Loucy (cell line): ENCODE measurements at regions not wholly inside any gene's neighbourhood (a gene's known extent, or its start where the extent isn't known, plus 50 kb on each side); places are given as distances from the start of the nearest gene placed in this dataset.

Source experiments
- H2AFZ ChIP-seq: fragments of 200-600 bp; sonication (generic); 2 replicates; pipeline ENCODE4 v1.6.0; 2016; ENCODE audit warnings: antibody characterized with exemption, mild to moderate bottlenecking, low read length, moderate library complexity
- H3F3A ChIP-seq: fragments of 200-600 bp; 2 replicates; pipeline ENCODE4 v1.6.0; 2016; ENCODE audit warnings: antibody characterized with exemption, low read depth, mild to moderate bottlenecking
- H3K27me3 ChIP-seq: fragments of 200-600 bp; sonication (generic); 2 replicates; pipeline ENCODE4 v1.6.1; 2014; ENCODE audit warnings: low read length, mild to moderate bottlenecking; ENCODE audit not compliant: insufficient read depth, poor library complexity, severe bottlenecking
- H3K36me3 ChIP-seq: fragments of 200-600 bp; sonication (generic); 2 replicates; pipeline ENCODE4 v1.6.1; 2016; ENCODE audit warnings: low read length; ENCODE audit not compliant: insufficient read depth
- H3K4me1 ChIP-seq: fragments of 200-600 bp; sonication (generic); 2 replicates; pipeline ENCODE4 v1.5.1; 2014; ENCODE audit warnings: low read length, mild to moderate bottlenecking; ENCODE audit not compliant: insufficient read depth, poor library complexity, severe bottlenecking
- H3K4me2 ChIP-seq: fragments of 200-600 bp; sonication (generic); 2 replicates; pipeline ENCODE4 v1.6.0; 2014; ENCODE audit warnings: antibody characterized with exemption, low read length, low read depth, mild to moderate bottlenecking; ENCODE audit not compliant: poor library complexity, severe bottlenecking
- H3K4me3 ChIP-seq: fragments of 200-600 bp; sonication (generic); 2 replicates; pipeline ENCODE4 v1.5.1; 2014; ENCODE audit warnings: low read length, mild to moderate bottlenecking, mixed read lengths; ENCODE audit not compliant: poor library complexity, severe bottlenecking
- H3K79me2 ChIP-seq: fragments of 200-600 bp; sonication (generic); 2 replicates; pipeline ENCODE4 v1.6.1; 2014; ENCODE audit warnings: low read length; ENCODE audit not compliant: insufficient read depth
- H3K9ac ChIP-seq: fragments of 200-600 bp; sonication (generic); 2 replicates; pipeline ENCODE4 v1.6.0; 2014; ENCODE audit warnings: mild to moderate bottlenecking, low read depth, low read length, moderate library complexity; ENCODE audit not compliant: poor library complexity, severe bottlenecking
- H3K9me2 ChIP-seq: fragments of 200-600 bp; sonication (generic); replicated peaks from 2 replicates; pipeline ENCODE4 v1.6.1; 2016; ENCODE audit warnings: low read depth, low read length, mixed read lengths
- H3K9me3 ChIP-seq: fragments of 200-600 bp; sonication (generic); 2 replicates; pipeline ENCODE4 v1.6.1; 2014; ENCODE audit warnings: mild to moderate bottlenecking, antibody characterized with exemption, low read length, low read depth; ENCODE audit not compliant: insufficient read depth
- H4K20me1 ChIP-seq: fragments of 200-600 bp; sonication (generic); 2 replicates; pipeline ENCODE4 v1.6.0; 2014; ENCODE audit warnings: antibody characterized with exemption, low read length, mild to moderate bottlenecking; ENCODE audit not compliant: insufficient read depth, poor library complexity, severe bottlenecking
- CTCF ChIP-seq: fragments of 200-600 bp; sonication (generic); conservative IDR thresholded peaks from 2 replicates; pipeline ENCODE4 v1.5.1; 2014; ENCODE audit warnings: mild to moderate bottlenecking, antibody characterized with exemption, low read length
- EZH2phosphoT487 ChIP-seq: fragments of 200-600 bp; IDR thresholded peaks from 2 replicates; pipeline ENCODE4 v1.6.1; 2018; ENCODE audit warnings: antibody characterized with exemption, mild to moderate bottlenecking, moderate library complexity, borderline replicate concordance

- peaks cover 17% of the 10 kb centered on the region for H3K4me1 ChIP-seq
- no peaks in the 10 kb centered on the region for H3K79me2 ChIP-seq
- H3K4me3 ChIP-seq: no peak overlapping the region
- no peaks in the 10 kb centered on the region for H3K9me3 ChIP-seq
- TF ChIP-seq CTCF: no peak
- TF ChIP-seq EZH2phosphoT487: no peak
- no peaks in the 10 kb centered on the region for H3K36me3 ChIP-seq
- no peak overlapping the region for H3K4me2 ChIP-seq
- H3K9me2 ChIP-seq: no peaks in the 10 kb centered on the region
- H4K20me1 ChIP-seq: no peaks in the 10 kb centered on the region
- no peaks in the 10 kb centered on the region for H3F3A ChIP-seq
- no peaks in the 10 kb centered on the region for H3K27me3 ChIP-seq
- no peak overlapping the region for H3K9ac ChIP-seq
- no peak overlapping the region for H2AFZ ChIP-seq
Measured at GRCh38 chr1:234758851-234759250, 148.9 kb upstream of the IRF2BP2 start.

- no peak for TF ChIP-seq EZH2phosphoT487
- Histone ChIP-seq H4K20me1 (no peaks in the 10 kb centered on the region), H3K79me2 (no peaks in the 10 kb centered on the region), H3K27me3 (no peaks in the 10 kb centered on the region), H2AFZ (no peak overlapping the region), H3K4me1 (peaks cover 13% of the 10 kb centered on the region), H3K9ac (no peak overlapping the region), H3K4me2 (no peak overlapping the region), H3K9me3 (no peaks in the 10 kb centered on the region), H3K36me3 (no peaks in the 10 kb centered on the region), H3K4me3 (no peak overlapping the region), H3K9me2 (no peaks in the 10 kb centered on the region), H3F3A (no peaks in the 10 kb centered on the region)
Measured at GRCh38 chr1:234756857-234757256, 146.9 kb upstream of the IRF2BP2 start.

DNA sequence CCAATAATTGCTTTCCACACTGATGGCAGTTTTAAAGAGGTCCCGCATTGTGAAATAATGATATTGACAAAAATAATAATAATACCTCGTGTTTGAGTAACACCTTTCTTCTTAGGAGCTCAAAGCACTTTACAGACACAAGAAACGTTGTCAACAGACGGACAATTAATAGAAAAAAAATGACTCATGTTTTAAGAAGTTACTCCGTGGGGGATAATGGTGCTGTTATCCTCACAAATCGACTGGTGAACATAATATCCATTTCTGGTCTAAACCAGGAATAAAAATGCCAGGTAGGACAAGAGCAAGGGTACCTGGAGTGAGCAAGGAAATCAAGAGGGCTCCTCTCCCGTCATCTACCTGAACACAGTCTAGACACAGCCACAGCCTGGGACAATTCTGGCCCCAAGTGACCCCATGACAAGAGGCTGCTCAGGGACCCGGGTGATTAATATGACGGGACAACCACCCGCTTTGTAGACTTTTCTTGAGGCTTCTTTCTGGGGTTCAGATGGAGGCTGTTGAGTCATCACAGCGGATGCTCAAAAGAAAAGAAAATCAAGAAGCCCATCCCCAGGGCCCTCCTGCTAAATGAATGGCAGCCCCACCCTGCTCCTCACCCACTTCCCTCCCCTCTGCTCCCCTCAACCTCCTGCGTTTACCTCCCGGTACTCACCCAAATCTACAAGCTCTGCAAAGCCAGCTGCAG, 146.2 kb upstream of the IRF2BP2 start:
- no peak for TF ChIP-seq EZH2phosphoT487
- TF ChIP-seq CTCF: no peak
- Histone ChIP-seq H3K9ac (no peak overlapping the region), H2AFZ (no peak overlapping the region)

DNA sequence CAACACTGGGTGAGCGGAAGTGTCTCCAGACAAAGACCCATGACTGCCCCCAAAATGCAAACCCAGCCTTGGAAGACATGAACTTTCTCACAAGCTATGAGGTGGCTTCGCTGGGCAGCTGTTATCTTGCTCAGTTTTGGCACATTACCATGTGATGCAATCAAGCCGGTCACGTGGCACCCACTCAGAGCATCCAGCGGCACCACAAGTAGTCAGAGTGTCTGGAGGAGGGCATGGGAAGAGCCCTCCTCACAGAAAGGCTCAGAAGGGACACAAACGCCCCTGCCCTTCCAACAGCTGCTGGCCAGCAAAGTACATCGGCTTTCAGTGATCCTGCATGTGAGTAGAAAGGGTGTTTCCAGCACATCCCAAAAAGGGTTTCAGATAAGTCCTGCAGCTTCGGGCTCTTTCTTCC, 145.5 kb upstream of the IRF2BP2 start:
- H3K4me2 ChIP-seq: no peak overlapping the region
- no peak overlapping the region for H3K4me3 ChIP-seq
- peaks cover 15% of the 10 kb centered on the region for H3K4me1 ChIP-seq
- H3K36me3 ChIP-seq: no peaks in the 10 kb centered on the region
- TF ChIP-seq EZH2phosphoT487 (no peak), CTCF (no peak)
- H3K9me3 ChIP-seq: no peaks in the 10 kb centered on the region
- no peak overlapping the region for H2AFZ ChIP-seq
- no peaks in the 10 kb centered on the region for H4K20me1 ChIP-seq
- no peaks in the 10 kb centered on the region for H3K9me2 ChIP-seq
- no peaks in the 10 kb centered on the region for H3F3A ChIP-seq
- no peaks in the 10 kb centered on the region for H3K27me3 ChIP-seq
- no peak overlapping the region for H3K9ac ChIP-seq
- H3K79me2 ChIP-seq: no peaks in the 10 kb centered on the region

More for the DNA sequence above, 146.2 kb upstream of the IRF2BP2 start:
- Histone ChIP-seq H3K9me2 (no peaks in the 10 kb centered on the region), H3K27me3 (no peaks in the 10 kb centered on the region), H3F3A (no peaks in the 10 kb centered on the region), H3K4me1 (peaks cover 15% of the 10 kb centered on the region), H3K36me3 (no peaks in the 10 kb centered on the region), H4K20me1 (no peaks in the 10 kb centered on the region), H3K4me3 (no peak overlapping the region), H3K79me2 (no peaks in the 10 kb centered on the region), H3K4me2 (no peak overlapping the region), H3K9me3 (no peaks in the 10 kb centered on the region)
